ENCODE measurements at regions not wholly inside any gene's neighbourhood (a gene's known extent, or its start where the extent isn't known, plus 50 kb on each side); places are given as distances from the start of the nearest gene placed in this dataset.
A peak's percentile ranks its signal among the peaks of the same experiment; 100 is the strongest.

DNA sequence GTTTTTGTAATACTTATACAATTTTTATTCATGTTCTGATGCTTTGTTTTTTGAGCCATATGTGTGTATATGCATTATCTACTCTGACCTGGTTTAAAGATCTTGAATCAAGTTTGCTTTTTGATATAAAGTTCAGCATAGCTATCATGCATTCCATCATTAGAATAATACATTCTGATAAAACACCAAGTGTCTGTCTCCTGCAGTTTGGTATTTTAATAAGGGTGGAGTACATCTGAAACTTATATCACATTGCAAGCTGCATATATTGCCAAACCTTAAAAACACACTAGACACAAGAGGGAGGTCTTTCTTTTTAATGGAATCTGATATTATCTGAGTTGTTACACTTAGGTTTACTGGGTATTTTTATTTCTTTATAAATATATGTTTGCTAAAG lies 102.8 kb upstream of the ADAMTSL1 start:
- H3K27me3 ChIP-seq (ENCODE audit: insufficient read depth, poor library complexity, severe bottlenecking): no peaks in the 10 kb centered on the region
- H3K4me3 ChIP-seq (ENCODE audit: severe bottlenecking): no peak overlapping the region
- no peaks in the 10 kb centered on the region for H3K36me3 ChIP-seq (ENCODE audit: low read depth)
- DNase-seq (ENCODE audit: low spot score) (no peak), ATAC-seq (ENCODE audit: low read depth) (no peak)
- TF ChIP-seq CTCF (IDR thresholded peaks at IDR 0.05; ENCODE audit: poor library complexity, severe bottlenecking): no peak
- H3K27ac ChIP-seq (ENCODE audit: poor library complexity, severe bottlenecking): no peak overlapping the region
- no peaks in the 10 kb centered on the region for H3K9me3 ChIP-seq (ENCODE audit: severe bottlenecking)
- no peaks in the 10 kb centered on the region for H3K4me1 ChIP-seq (ENCODE audit: insufficient read depth, poor library complexity, severe bottlenecking)

- no peak for ATAC-seq (ENCODE audit: low read depth)
- Histone ChIP-seq H3K9me3 (ENCODE audit: severe bottlenecking) (no peaks in the 10 kb centered on the region), H3K36me3 (ENCODE audit: low read depth) (no peaks in the 10 kb centered on the region), H3K4me3 (ENCODE audit: severe bottlenecking) (no peak overlapping the region), H3K27ac (ENCODE audit: poor library complexity, severe bottlenecking) (no peak overlapping the region), H3K27me3 (ENCODE audit: insufficient read depth, poor library complexity, severe bottlenecking) (no peaks in the 10 kb centered on the region), H3K4me1 (ENCODE audit: insufficient read depth, poor library complexity, severe bottlenecking) (no peaks in the 10 kb centered on the region)
- no peak for TF ChIP-seq CTCF (IDR thresholded peaks at IDR 0.05; ENCODE audit: poor library complexity, severe bottlenecking)
- no peak for DNase-seq (ENCODE audit: low spot score)
Observed at GRCh38 chr9:18371621-18372020, 102.3 kb upstream of the ADAMTSL1 start.

DNA sequence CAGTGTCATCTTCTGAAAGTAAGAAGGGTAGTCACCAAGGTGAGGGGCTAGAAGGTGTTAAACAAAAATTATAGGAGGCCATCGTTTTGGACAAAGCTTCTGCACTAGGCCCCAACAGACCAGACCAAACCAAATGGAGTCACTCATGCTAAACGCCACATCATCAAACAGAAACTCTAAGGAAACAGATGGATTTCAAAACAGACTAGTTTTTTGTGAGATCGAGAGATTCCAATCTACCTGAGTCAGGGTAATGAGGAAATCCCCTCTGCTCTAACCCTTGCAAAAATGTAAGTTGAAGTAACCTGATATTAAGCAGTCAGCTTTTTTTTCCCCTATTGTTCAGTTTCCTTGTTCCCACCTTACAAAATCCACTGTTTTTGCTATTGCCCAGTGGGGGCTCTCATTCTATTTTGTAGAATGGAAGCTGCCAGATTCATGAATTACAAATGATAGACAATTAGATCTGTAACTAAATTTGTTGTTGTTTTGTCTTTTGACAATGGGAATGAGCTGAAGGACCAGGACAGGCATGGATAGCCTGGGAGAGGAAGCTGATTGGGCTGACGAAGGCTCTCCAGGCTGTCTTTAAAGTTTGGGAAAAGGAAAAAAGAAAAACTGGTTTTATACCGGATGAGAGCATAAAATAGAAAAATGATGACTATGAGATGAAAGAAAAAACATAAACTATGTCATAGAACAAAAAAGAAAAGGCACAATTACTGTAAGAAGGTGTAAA lies 94.7 kb upstream of the ADAMTSL1 start:
- DNase-seq (ENCODE audit: low spot score): no peak
- TF ChIP-seq CTCF (IDR thresholded peaks at IDR 0.05; ENCODE audit: poor library complexity, severe bottlenecking): no peak
- peaks cover 14% of the 10 kb centered on the region for H3K4me1 ChIP-seq (ENCODE audit: insufficient read depth, poor library complexity, severe bottlenecking)

DNA sequence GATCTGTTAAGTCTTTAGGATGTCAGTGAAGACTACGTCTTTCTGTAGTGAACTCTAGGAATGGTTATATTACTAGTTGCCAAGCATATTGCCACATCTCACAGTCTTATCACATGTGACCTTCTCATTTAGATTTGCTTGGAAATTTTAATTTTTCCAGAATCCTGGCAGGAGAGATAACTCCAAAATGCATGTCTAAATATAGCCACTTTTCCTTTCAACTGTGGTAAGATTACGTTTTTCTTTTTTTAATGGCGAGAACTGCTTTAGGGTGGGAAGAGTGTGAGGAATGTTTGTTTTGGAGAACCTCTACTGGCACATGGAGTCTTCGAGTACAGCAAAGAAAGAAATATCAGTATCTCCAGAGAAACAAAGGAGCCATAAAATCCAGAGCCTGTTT lies 91.7 kb upstream of the ADAMTSL1 start:
- Histone ChIP-seq H3K9me3 (ENCODE audit: severe bottlenecking) (no peaks in the 10 kb centered on the region), H3K4me3 (ENCODE audit: severe bottlenecking) (no peak overlapping the region), H3K36me3 (ENCODE audit: low read depth) (no peaks in the 10 kb centered on the region), H3K4me1 (ENCODE audit: insufficient read depth, poor library complexity, severe bottlenecking) (peaks cover 14% of the 10 kb centered on the region), H3K27ac (ENCODE audit: poor library complexity, severe bottlenecking) (no peak overlapping the region), H3K27me3 (ENCODE audit: insufficient read depth, poor library complexity, severe bottlenecking) (no peaks in the 10 kb centered on the region)
- no peak for DNase-seq (ENCODE audit: low spot score)
- TF ChIP-seq CTCF (IDR thresholded peaks at IDR 0.05; ENCODE audit: poor library complexity, severe bottlenecking): no peak
- ATAC-seq (ENCODE audit: low read depth): no peak

More for the DNA sequence above, 94.7 kb upstream of the ADAMTSL1 start:
- no peaks in the 10 kb centered on the region for H3K36me3 ChIP-seq (ENCODE audit: low read depth)
- peak overlapping the region; percentile 44 for H3K27ac ChIP-seq (ENCODE audit: poor library complexity, severe bottlenecking)
- H3K9me3 ChIP-seq (ENCODE audit: severe bottlenecking): no peaks in the 10 kb centered on the region
- ATAC-seq (ENCODE audit: low read depth): peak; percentile 94
- H3K4me3 ChIP-seq (ENCODE audit: severe bottlenecking): no peak overlapping the region
- no peaks in the 10 kb centered on the region for H3K27me3 ChIP-seq (ENCODE audit: insufficient read depth, poor library complexity, severe bottlenecking)

GRCh38 chr9:18384066-18384465 lies 89.9 kb upstream of the ADAMTSL1 start:
- H3K36me3 ChIP-seq (ENCODE audit: low read depth): no peaks in the 10 kb centered on the region
- no peak overlapping the region for H3K4me3 ChIP-seq (ENCODE audit: severe bottlenecking)
- TF ChIP-seq CTCF (IDR thresholded peaks at IDR 0.05; ENCODE audit: poor library complexity, severe bottlenecking): no peak
- ATAC-seq (ENCODE audit: low read depth) (no peak), DNase-seq (ENCODE audit: low spot score) (no peak)
- H3K4me1 ChIP-seq (ENCODE audit: insufficient read depth, poor library complexity, severe bottlenecking): peaks cover 6% of the 10 kb centered on the region
- H3K27me3 ChIP-seq (ENCODE audit: insufficient read depth, poor library complexity, severe bottlenecking): no peaks in the 10 kb centered on the region
- no peaks in the 10 kb centered on the region for H3K9me3 ChIP-seq (ENCODE audit: severe bottlenecking)
- H3K27ac ChIP-seq (ENCODE audit: poor library complexity, severe bottlenecking): no peak overlapping the region

Measured in RWPE2 (cell line).